Gastroesophageal sphincter (tissue), 4 donors: ENCODE measurements at regions not wholly inside any gene's neighbourhood (a gene's known extent, or its start where the extent isn't known, plus 50 kb on each side); places are given as distances from the start of the nearest gene placed in this dataset.

Experiments used
- ATAC-seq: fragments of 150-250 bp; one replicate; pipeline ENCODE4 v1.9.1; 2016; ENCODE audit warnings: mild to moderate bottlenecking, moderate library complexity
- H3K27ac ChIP-seq, 4 donors: fragments of 200-600 bp; sonication (generic) in 3 of 4; 1 replicate in 3 of 4; 2 replicates in 1 of 4; pipeline ENCODE4 v1.5.1; 2016 to 2019
- H3K27me3 ChIP-seq: fragments of 200-600 bp; sonication (generic); one replicate; pipeline ENCODE4 v1.5.1; 2019
- H3K36me3 ChIP-seq, 2 donors: fragments of 200-600 bp; sonication (generic); one replicate each; pipeline ENCODE4 v1.5.1; 2019; ENCODE audit warnings: control low read depth in 1 of 2
- H3K4me1 ChIP-seq, 3 donors: fragments of 200-600 bp; sonication (generic); 1 replicate in 2 of 3; 2 replicates in 1 of 3; pipeline ENCODE4 v1.5.1; 2016 to 2019; ENCODE audit warnings: control low read depth in 2 of 3
- H3K4me3 ChIP-seq, 2 donors: fragments of 200-600 bp; sonication (generic); one replicate each; pipeline ENCODE4 v1.5.1; 2019; ENCODE audit warnings: mild to moderate bottlenecking in 1 of 2, moderate library complexity in 1 of 2
- H3K9me3 ChIP-seq, 3 donors: fragments of 200-600 bp; sonication (generic); one replicate each; pipeline ENCODE4 v1.5.1; 2017 to 2019; ENCODE audit warnings: control low read depth in 2 of 3
- EP300 ChIP-seq: sonication (generic); formaldehyde crosslinking; IDR thresholded peaks from one replicate; pipeline ENCODE4 v1.6.1; 2017; ENCODE audit warnings: antibody characterized with exemption, mild to moderate bottlenecking
- POLR2A ChIP-seq, 2 donors: fragments of 450-650 bp; IDR thresholded peaks; one replicate each; pipeline ENCODE4 v1.6.1; 2017; ENCODE audit warnings: antibody characterized with exemption in 2 of 2, mild to moderate bottlenecking in 2 of 2, moderate library complexity in 1 of 2
- POLR2AphosphoS5 ChIP-seq: sonication (generic); formaldehyde crosslinking; IDR thresholded peaks from one replicate; pipeline ENCODE4 v1.6.1; 2017; ENCODE audit warnings: antibody characterized with exemption
- WGBS, 2 donors: methylation state at CpG; one replicate each; pipeline ENCODE4 v1.1.5; 2018; ENCODE audit warnings: low coverage in 1 of 2; 5-methylcytosine and 5-hydroxymethylcytosine counted together
- TF ChIP-seq, protein P1 (sequence below), 4 experiments: fragments of 200-600 bp in 2 of 4; fragments of 450-650 bp in 2 of 4; sonication (generic) in 1 of 4; IDR thresholded peaks; one replicate each; pipeline ENCODE4 v1.5.1; 2017 to 2019; ENCODE audit warnings: antibody characterized with exemption in 4 of 4, mild to moderate bottlenecking in 2 of 4, moderate library complexity in 2 of 4

GRCh38 chr2:163397451-163397850 lies 338.4 kb downstream of the FIGN start:
- Histone ChIP-seq H3K36me3 (no peaks in the 10 kb centered on the region), H3K9me3 (no peaks in the 10 kb centered on the region), H3K27me3 (no peaks in the 10 kb centered on the region), H3K27ac (no peak overlapping the region), H3K4me3 (no peak overlapping the region), H3K4me1 (peaks cover 0 to 6% (median 0%) of the 10 kb centered on the region in 3 donors)
- WGBS, 2 donors: 39 to 54% methylated on average over 2 of the region's 2 CpGs
- TF ChIP-seq, protein P1, sequence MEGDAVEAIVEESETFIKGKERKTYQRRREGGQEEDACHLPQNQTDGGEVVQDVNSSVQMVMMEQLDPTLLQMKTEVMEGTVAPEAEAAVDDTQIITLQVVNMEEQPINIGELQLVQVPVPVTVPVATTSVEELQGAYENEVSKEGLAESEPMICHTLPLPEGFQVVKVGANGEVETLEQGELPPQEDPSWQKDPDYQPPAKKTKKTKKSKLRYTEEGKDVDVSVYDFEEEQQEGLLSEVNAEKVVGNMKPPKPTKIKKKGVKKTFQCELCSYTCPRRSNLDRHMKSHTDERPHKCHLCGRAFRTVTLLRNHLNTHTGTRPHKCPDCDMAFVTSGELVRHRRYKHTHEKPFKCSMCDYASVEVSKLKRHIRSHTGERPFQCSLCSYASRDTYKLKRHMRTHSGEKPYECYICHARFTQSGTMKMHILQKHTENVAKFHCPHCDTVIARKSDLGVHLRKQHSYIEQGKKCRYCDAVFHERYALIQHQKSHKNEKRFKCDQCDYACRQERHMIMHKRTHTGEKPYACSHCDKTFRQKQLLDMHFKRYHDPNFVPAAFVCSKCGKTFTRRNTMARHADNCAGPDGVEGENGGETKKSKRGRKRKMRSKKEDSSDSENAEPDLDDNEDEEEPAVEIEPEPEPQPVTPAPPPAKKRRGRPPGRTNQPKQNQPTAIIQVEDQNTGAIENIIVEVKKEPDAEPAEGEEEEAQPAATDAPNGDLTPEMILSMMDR (IDR thresholded peaks at IDR 0.05): no peak
- TF ChIP-seq EP300 (no peak), POLR2AphosphoS5 (no peak), POLR2A (IDR thresholded peaks at IDR 0.05) (no peak)
- no peak for ATAC-seq

- 66 to 79% methylated on average over 2 of the region's 2 CpGs for WGBS, 2 donors
- ATAC-seq: no peak
- Histone ChIP-seq H3K9me3 (no peaks in the 10 kb centered on the region), H3K27me3 (no peaks in the 10 kb centered on the region), H3K36me3 (no peaks in the 10 kb centered on the region), H3K4me3 (no peak overlapping the region), H3K4me1 (peaks cover 0 to 6% (median 0%) of the 10 kb centered on the region in 3 donors), H3K27ac (no peak overlapping the region)
- TF ChIP-seq, protein P1 (IDR thresholded peaks at IDR 0.05): no peak
- no peak for TF ChIP-seq EP300
- no peak for TF ChIP-seq POLR2AphosphoS5
- TF ChIP-seq POLR2A (IDR thresholded peaks at IDR 0.05): no peak
These were observed 340.2 kb downstream of the FIGN start for GRCh38 chr2:163395602-163396001.

- no peak overlapping the region for H3K4me3 ChIP-seq
- no peaks in the 10 kb centered on the region for H3K9me3 ChIP-seq
- H3K4me1 ChIP-seq: no peaks in the 10 kb centered on the region
- H3K36me3 ChIP-seq: no peaks in the 10 kb centered on the region
- no peak for TF ChIP-seq EP300
- TF ChIP-seq, protein P1 (IDR thresholded peaks at IDR 0.05): no peak
- no peak for TF ChIP-seq POLR2AphosphoS5
- TF ChIP-seq POLR2A (IDR thresholded peaks at IDR 0.05): no peak
- no peak for ATAC-seq
- no peak overlapping the region for H3K27ac ChIP-seq
- WGBS, 2 donors: 85 to 90% methylated on average over 1 to 2 of the region's 2 CpGs
- no peaks in the 10 kb centered on the region for H3K27me3 ChIP-seq
These were observed 346.0 kb downstream of the FIGN start for GRCh38 chr2:163389838-163390237.

DNA sequence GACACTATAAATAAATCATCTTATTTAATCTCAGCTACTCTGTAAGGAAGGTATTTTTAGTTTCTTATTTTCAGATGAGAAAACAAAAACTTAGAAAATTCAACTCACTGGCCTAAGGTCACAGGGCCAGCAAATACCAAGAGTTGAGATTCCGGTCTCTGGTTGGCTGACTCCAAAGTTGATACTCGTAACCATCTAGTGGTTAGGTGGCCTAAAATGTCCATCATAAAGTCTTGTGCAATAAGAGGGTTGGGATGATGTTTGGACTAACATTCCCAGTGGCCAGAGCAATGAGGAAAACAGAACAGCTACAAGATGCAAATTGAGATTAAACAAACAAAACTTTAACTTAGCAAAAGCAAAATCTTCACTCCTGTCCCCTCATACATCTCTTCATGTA lies 360.3 kb downstream of the FIGN start:
- no peaks in the 10 kb centered on the region for H3K4me1 ChIP-seq
- no peak overlapping the region for H3K4me3 ChIP-seq
- no peaks in the 10 kb centered on the region for H3K27me3 ChIP-seq
- ATAC-seq: no peak
- no peaks in the 10 kb centered on the region for H3K36me3 ChIP-seq
- TF ChIP-seq EP300 (no peak), POLR2AphosphoS5 (no peak), POLR2A (IDR thresholded peaks at IDR 0.05) (no peak)
- TF ChIP-seq, protein P1 (IDR thresholded peaks at IDR 0.05): no peak
- no peak overlapping the region for H3K27ac ChIP-seq
- no peaks in the 10 kb centered on the region for H3K9me3 ChIP-seq
- 80 to 83% methylated on average over 2 of the region's 2 CpGs for WGBS, 2 donors

DNA sequence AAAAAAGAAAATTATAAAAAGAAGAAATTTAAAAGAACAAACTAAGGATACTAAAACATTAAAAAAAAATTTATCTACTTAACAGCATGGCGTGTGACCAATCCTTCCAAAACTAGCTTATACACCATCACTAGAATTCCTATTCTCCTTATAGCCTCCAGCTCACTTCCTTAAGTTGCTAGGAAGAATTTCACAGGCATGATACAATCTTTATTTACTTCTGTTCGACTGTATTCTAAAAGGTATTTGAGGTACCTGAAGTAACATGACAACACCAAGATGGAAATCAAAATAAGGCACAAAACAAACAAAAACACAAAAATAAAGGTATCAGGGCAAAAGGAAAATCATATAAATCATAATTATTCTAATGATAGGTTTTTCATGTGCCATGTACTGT lies 360.7 kb downstream of the FIGN start:
- no peaks in the 10 kb centered on the region for H3K4me1 ChIP-seq
- WGBS, 2 donors: 80 to 88% methylated on average over 2 of the region's 2 CpGs
- ATAC-seq: no peak
- no peak overlapping the region for H3K4me3 ChIP-seq
- H3K27me3 ChIP-seq: no peaks in the 10 kb centered on the region
- TF ChIP-seq POLR2A (IDR thresholded peaks at IDR 0.05) (no peak), POLR2AphosphoS5 (no peak), EP300 (no peak)
- TF ChIP-seq, protein P1 (IDR thresholded peaks at IDR 0.05): no peak
- H3K36me3 ChIP-seq: no peaks in the 10 kb centered on the region
- H3K27ac ChIP-seq: no peak overlapping the region
- H3K9me3 ChIP-seq: no peaks in the 10 kb centered on the region
